ENCODE measurements at regions not wholly inside any gene's neighbourhood (a gene's known extent, or its start where the extent isn't known, plus 50 kb on each side); places are given as distances from the start of the nearest gene placed in this dataset.

DNA sequence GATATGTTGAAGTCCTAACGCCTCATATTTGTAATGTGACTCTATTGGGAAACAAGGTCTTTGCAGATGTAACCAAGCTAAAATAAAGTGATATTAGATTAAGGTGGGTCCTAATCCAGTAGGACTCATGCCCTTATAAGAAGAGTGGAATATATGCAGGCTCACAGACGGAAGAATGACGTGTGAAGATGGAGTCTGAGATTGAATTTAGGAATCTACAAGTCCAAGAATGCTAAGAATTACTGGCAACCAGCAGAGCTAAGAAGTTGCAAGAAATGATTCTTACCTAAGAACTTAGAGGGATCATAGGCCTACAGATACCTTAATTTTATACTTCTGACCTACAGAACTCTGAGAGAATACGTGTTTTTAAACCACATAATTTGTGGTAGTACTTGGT lies 350.0 kb upstream of the ST8SIA4 start:
- Mint-ChIP-seq H3K27ac (no peak overlapping the region), H3K36me3 (ENCODE audit: insufficient read depth in 1 of 3, low read depth in 3 of 3) (peaks cover 0 to 4% (median 2%) of the 10 kb centered on the region in 3 experiments; a peak in 1 of 7 replicates), H3K4me3 (no peak overlapping the region), H3K4me1 (no peaks in the 10 kb centered on the region), H3K9me3 (peaks cover 4% of the 10 kb centered on the region in 2 experiments; a peak in 3 of 5 replicates), H3K27me3 (ENCODE audit: low read depth) (no peaks in the 10 kb centered on the region)
- Histone ChIP-seq H3K14ac (ENCODE audit: insufficient read depth, low read length) (no peak overlapping the region), H2BK20ac (ENCODE audit: low read depth, low read length, poor library complexity, severe bottlenecking) (no peak overlapping the region), H4K5ac (ENCODE audit: insufficient read length, low read depth, low read length) (no peak overlapping the region), H3K9ac (ENCODE audit: extremely low read depth, insufficient read length, low read length) (no peak overlapping the region), H4K8ac (replicated peaks; ENCODE audit: insufficient read length, low read depth, low read length) (no peak overlapping the region), H3K4me1 (ENCODE audit: insufficient read depth, low read length) (no peaks in the 10 kb centered on the region), H2AK5ac (ENCODE audit: insufficient read length, low read length) (no peak overlapping the region), H3T11ph (ENCODE audit: low read length) (no peak overlapping the region), H3K23me2 (ENCODE audit: insufficient read length, low read depth, low read length, poor library complexity, severe bottlenecking) (no peaks in the 10 kb centered on the region), H3K27me3 (ENCODE audit: insufficient read depth, low read length) (no peaks in the 10 kb centered on the region), H3K79me1 (ENCODE audit: insufficient read depth, low read depth, low read length, poor library complexity, severe bottlenecking) (no peaks in the 10 kb centered on the region), H3K4me2 (ENCODE audit: insufficient read depth, insufficient read length, low read length) (no peak overlapping the region), H3K18ac (ENCODE audit: insufficient read length, low read depth, low read length) (no peak overlapping the region), H3K23ac (ENCODE audit: insufficient read length, low read depth, low read length) (no peak overlapping the region), H3K56ac (ENCODE audit: insufficient read length, low read depth, low read length) (no peak overlapping the region), H2BK5ac (ENCODE audit: insufficient read length, low read length) (no peak overlapping the region), H3K27ac (ENCODE audit: insufficient read length, low read depth, low read length) (no peak overlapping the region), H3K9me3 (ENCODE audit: control insufficient read depth, low read depth, low read length) (no peaks in the 10 kb centered on the region), H2BK12ac (ENCODE audit: insufficient read length, low read depth, low read length) (no peak overlapping the region), H3K79me2 (ENCODE audit: insufficient read depth, low read length) (no peaks in the 10 kb centered on the region), H2BK15ac (ENCODE audit: low read depth, low read length) (no peak overlapping the region), H2AFZ (ENCODE audit: low read length) (no peak overlapping the region), H3K4ac (ENCODE audit: low read depth, low read length) (no peak overlapping the region), H4K91ac (ENCODE audit: insufficient read length, low read depth, low read length) (no peak overlapping the region), H4K20me1 (ENCODE audit: control insufficient read depth, insufficient read depth, insufficient read length) (no peaks in the 10 kb centered on the region), H2BK120ac (ENCODE audit: low read depth, low read length, poor library complexity, severe bottlenecking) (no peak overlapping the region)
- TF ChIP-seq, protein P1, sequence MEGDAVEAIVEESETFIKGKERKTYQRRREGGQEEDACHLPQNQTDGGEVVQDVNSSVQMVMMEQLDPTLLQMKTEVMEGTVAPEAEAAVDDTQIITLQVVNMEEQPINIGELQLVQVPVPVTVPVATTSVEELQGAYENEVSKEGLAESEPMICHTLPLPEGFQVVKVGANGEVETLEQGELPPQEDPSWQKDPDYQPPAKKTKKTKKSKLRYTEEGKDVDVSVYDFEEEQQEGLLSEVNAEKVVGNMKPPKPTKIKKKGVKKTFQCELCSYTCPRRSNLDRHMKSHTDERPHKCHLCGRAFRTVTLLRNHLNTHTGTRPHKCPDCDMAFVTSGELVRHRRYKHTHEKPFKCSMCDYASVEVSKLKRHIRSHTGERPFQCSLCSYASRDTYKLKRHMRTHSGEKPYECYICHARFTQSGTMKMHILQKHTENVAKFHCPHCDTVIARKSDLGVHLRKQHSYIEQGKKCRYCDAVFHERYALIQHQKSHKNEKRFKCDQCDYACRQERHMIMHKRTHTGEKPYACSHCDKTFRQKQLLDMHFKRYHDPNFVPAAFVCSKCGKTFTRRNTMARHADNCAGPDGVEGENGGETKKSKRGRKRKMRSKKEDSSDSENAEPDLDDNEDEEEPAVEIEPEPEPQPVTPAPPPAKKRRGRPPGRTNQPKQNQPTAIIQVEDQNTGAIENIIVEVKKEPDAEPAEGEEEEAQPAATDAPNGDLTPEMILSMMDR (conservative IDR thresholded peaks at IDR 0.05): no peak
- no peak for DNase-seq
- no CpG with 5 or more reads among the region's 4 CpGs for whole genome bisulfite sequencing (ENCODE audit: extremely low coverage, insufficient read length, low lambda C conversion rate)

Measured in H9 (cell line).